ENCODE measurements at regions not wholly inside any gene's neighbourhood (a gene's known extent, or its start where the extent isn't known, plus 50 kb on each side); places are given as distances from the start of the nearest gene placed in this dataset.

DNA sequence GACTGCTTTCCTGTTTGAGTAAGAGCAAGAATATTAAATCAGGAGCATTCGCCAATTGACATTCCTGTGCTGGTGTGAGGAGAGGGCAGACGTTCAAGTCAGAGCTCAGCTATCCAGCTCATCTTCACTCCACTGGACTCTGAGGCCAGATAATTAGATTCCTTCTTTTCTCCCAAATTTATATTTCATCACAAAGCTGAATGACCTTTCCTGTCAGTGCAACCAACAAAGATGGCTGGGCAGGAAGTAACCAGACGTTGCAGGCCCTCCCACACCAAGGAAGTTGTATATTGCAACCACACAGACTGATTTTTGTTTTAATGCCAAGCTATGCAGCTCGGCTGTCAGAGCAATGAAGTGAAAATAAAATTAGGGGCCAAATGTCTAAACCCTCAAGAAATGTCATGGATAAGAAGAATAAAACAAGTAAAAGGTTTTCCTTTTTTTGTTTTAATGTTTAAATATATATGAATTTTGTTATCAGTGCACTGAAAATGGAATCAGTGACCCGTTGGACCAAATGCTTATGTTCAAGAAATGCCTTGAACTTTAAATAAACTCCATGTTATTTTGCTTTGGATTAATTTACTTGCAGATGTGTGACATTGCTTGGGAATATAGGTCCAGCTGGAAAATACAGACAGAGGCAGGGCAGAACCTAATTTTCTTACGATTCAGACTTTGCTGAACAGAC, 578.9 kb upstream of the FAT1 start:
- no peak for DNase-seq (ENCODE audit: low read depth)
- TF ChIP-seq CTCF (IDR thresholded peaks at IDR 0.05; ENCODE audit: insufficient read depth, low read length): no peak
- H3K4me3 ChIP-seq (ENCODE audit: low read depth, low read length): no peak overlapping the region

- no peak for TF ChIP-seq CTCF (IDR thresholded peaks at IDR 0.05; ENCODE audit: insufficient read depth, low read length)
- no peak overlapping the region for H3K4me3 ChIP-seq (ENCODE audit: low read depth, low read length)
- no peak for DNase-seq (ENCODE audit: low read depth)
These were observed 580.5 kb upstream of the FAT1 start for GRCh38 chr4:187304133-187304532.

DNA sequence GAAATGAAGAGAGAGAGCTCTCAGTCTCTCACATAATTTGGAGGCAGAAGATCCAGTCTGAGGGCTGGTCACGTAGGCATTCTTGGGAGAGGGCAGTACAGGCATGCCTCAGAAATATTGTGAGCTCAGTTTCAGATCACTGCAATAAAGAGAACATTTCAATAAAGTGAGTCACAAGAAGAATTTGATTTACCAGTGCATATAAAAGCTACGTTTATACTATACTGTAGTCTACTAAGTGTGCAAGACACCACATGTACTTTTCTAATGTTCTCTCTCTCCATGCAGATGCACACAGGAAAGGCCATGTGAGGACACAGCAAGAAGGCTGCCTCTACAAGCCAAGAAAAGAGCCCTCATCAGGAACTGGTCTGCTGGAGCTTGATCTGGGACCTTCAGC, 583.5 kb upstream of the FAT1 start:
- no peak for TF ChIP-seq CTCF (IDR thresholded peaks at IDR 0.05; ENCODE audit: insufficient read depth, low read length)
- no peak for DNase-seq (ENCODE audit: low read depth)
- no peak overlapping the region for H3K4me3 ChIP-seq (ENCODE audit: low read depth, low read length)

- DNase-seq (ENCODE audit: low read depth): no peak
- no peak overlapping the region for H3K4me3 ChIP-seq (ENCODE audit: low read depth, low read length)
- no peak for TF ChIP-seq CTCF (IDR thresholded peaks at IDR 0.05; ENCODE audit: insufficient read depth, low read length)
These were observed 585.8 kb upstream of the FAT1 start for GRCh38 chr4:187309456-187309855.

- H3K4me3 ChIP-seq (ENCODE audit: low read depth, low read length): no peak overlapping the region
- no peak for DNase-seq (ENCODE audit: low read depth)
- no peak for TF ChIP-seq CTCF (IDR thresholded peaks at IDR 0.05; ENCODE audit: insufficient read depth, low read length)
These were observed 588.6 kb upstream of the FAT1 start for GRCh38 chr4:187312299-187312698.

GRCh38 chr4:187317799-187318198, 594.1 kb upstream of the FAT1 start:
- H3K4me3 ChIP-seq (ENCODE audit: low read depth, low read length): no peak overlapping the region
- no peak for DNase-seq (ENCODE audit: low read depth)
- TF ChIP-seq CTCF (IDR thresholded peaks at IDR 0.05; ENCODE audit: insufficient read depth, low read length): no peak

DNA sequence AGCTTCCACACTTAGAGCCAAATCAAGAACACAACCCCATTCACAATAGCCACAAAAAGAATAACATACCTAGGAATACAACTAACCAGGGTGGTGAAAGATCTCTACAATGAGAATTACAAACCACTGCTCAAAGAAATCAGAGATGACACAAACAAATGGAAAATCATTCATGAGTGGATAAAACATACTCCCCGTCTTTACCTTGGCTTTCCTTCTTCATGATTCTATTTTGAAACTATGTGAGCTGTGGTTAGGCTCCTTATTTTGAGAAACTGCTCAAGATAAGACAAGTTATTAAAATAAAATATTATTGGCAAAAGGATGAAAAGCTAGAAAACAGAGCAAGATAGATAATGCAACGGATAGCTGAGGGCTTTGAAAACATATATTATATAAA, 598.1 kb upstream of the FAT1 start:
- TF ChIP-seq CTCF (IDR thresholded peaks at IDR 0.05; ENCODE audit: insufficient read depth, low read length): no peak
- no peak overlapping the region for H3K4me3 ChIP-seq (ENCODE audit: low read depth, low read length)
- DNase-seq (ENCODE audit: low read depth): no peak
